ENCODE measurements at regions not wholly inside any gene's neighbourhood (a gene's known extent, or its start where the extent isn't known, plus 50 kb on each side); places are given as distances from the start of the nearest gene placed in this dataset.

DNA sequence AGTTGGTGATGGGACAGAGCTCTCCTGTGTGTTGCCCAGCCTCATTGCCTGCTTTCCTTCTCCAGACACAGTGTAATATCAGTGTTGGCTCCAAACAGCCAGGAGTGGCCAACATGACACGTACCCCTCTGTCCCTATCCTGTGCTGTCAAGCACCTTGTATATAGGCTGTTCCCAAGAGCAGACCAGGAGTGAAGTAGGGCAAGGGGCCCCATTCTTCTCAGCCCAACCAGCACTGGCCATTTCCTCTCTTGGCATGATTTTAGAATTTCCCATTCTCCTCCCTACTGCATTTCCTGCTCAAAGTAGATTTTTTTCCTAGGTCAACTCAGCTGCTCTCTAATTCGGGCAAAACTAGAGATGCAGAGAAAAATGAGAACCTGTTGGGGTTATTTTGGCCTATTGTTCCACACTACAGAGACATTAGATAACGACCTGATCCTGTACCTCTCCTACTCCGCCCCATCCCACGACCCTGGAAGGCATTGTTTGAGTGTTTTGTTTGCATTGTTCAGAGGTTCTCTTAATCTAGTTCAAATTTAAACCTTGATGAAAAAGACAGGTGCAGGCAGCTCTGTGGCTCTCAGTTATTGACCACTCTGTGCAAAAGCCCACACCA lies 95.6 kb downstream of the RASSF10 start:
- DNase-seq (ENCODE audit: low spot score): no peak

DNA sequence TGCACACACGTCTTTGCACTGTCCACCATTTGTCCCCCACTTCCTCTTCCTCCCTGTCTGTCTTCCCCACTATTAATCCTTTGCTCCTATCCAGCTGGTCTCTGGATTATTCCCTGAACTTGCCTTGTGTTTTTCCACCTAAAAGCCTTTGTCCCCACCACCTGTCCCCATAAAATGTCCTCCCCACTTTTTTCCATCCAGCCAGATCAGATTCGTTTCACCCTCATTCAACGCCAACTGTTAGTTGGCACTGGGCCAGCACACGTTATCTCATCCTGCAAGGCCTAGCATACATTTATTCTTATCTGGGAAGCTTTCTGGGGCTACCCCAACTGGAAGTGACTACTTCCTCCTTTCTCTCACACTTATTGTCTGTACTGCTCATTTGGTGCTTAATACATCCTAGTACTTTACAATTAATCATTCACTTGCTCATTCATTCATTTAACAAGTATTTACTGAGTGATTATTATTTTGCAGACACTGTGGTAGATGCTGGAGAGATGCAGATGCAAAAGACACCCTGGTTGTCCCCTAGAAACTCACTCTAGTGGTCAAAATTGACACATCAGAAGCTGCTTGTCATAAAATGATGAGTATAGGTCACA lies 96.2 kb downstream of the RASSF10 start:
- DNase-seq (ENCODE audit: low spot score): no peak

DNA sequence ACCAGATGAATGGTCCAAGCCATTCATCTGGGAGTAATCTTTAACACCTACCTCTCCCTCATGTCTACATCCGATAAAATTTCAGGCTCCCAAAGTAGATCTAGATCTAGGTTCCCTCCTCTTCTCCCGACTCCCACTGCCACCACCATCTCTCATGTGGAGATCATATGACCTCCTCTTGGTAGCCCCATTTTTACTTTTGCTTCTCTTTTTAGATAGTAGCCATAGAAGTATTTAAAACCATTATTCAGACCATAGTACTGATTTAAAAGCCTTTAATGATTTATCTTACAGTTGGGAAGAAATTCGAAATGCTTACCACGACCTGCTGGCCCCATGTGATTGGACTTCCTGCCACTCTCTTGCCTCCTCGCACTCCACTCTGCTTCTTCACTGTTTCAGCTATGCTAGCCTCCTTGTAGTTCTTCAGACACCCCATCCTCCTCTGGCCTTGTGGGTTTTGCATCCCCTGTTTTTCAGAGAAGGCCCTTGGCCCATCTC lies 98.5 kb downstream of the RASSF10 start:
- no peak for DNase-seq (ENCODE audit: low spot score)

DNA sequence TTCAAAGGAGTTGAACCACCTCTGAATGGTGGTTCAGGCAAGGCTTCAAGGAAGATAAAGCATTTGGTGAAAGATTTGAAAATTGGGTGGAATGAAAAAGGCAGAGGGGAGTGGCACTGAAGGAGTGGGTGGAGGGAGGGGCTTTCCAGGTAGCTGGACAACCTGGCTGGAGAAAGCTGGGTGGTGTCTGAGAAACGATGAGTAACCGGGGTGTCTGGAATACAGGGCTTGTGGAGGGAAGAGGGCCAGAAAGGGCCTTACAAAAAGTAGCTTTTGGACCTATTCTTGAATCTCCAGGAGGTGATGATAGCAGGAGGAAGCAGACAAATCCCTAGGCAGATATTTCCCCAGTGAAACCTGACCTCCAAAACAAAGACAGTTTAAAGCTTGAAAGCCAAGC lies 99.3 kb downstream of the RASSF10 start:
- no peak for DNase-seq (ENCODE audit: low spot score)

GRCh38 chr11:13109616-13110015 lies 100.5 kb downstream of the RASSF10 start:
- DNase-seq (ENCODE audit: low spot score): no peak

GRCh38 chr11:13110145-13110544 lies 101.0 kb downstream of the RASSF10 start:
- no peak for DNase-seq (ENCODE audit: low spot score)

DNA sequence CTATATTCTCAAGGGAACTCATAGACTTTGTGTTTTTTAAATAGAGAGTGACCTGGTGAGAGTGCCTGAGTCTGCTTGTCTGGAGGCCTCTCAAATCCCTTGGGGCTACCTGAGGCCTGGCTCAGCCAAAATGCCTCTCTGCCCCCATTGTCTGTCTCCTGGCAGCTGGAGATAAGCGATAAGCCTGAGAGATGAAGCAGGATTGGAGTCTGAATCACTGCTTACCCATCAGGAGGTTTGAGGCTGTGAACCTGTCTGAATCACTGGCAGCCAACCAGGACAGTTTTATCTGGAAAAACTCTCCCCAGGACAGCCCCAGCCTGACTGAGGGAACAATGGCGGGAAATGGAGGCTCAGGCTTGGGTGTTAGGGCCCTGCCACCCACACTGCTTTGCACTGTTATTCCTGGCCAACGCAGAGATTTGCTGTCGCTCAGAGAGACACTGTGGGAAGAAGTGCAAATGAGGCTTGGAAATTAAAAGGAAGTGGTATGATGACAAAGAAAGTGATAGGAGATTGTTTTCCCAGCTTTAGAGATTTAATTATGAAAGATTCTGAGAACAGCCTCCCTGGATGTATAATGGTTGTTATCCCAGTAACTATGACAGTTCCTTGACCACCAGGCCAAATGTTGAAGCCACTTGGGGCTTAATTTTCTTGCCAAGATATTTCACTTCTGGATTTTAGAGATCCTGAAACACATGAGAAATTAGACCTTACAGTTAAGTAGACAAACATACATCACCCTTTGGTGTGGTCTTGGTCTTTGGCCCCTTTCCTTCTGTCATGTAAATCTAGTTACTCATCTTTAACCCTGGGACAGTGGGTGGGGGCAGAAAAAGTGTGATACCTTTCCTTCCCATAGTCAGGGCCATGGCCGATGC lies 102.1 kb downstream of the RASSF10 start:
- no peak for DNase-seq (ENCODE audit: low spot score)

DNA sequence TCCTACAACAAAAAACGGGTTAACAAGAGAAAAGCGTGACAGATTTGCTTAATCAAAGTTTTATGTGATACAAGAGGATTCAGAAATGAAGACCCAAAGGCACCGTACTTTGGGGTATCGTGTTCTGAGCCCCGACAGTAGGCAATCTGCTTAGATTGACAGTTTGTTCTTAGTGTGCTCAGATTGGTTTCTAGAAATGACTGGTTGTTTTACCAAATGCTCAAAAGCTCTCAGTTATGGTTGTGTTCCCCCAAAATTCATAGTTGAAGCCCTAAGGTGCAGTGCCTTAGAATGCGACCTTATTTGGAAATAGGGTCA lies 102.7 kb downstream of the RASSF10 start:
- no peak for DNase-seq (ENCODE audit: low spot score)

DNA sequence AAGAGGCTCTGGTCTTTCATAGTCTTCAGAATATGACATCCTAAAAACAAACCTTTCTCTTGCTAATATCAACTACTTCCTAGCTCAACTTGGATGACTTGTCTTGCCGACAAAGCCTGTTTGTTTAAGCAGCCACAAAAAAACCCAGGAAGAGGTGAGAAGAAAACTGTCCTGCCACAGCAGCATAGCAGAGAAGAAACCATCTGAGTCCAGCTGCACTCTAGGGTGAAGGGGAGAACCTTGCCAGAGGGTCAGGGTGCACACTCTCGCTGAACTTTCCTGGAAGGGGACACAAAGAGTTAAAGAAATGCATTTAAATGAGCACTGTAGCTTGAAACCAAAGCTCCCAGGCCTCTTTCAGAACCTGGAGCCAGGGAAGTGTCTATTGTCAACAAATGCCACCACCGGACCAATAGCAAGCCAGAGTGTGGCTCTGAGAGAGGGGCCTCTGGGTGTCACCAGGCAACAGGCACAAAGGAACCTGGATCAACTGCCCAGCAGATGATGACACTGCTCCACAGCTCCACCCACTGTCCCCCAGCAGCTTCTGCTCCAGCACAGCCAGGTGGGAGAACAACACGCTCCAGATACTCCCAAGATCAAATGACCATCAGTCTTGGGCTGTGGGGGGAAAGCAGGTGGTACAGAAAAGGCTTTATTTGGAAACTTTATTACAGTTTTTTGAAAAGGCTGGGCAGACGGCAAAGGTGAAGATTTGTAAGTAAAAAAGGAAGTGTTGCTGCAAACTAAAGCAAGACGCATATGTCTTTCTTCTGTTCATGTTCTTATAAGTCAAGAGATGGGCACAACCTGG lies 105.7 kb downstream of the RASSF10 start:
- DNase-seq (ENCODE audit: low spot score): peak; percentile 36

DNA sequence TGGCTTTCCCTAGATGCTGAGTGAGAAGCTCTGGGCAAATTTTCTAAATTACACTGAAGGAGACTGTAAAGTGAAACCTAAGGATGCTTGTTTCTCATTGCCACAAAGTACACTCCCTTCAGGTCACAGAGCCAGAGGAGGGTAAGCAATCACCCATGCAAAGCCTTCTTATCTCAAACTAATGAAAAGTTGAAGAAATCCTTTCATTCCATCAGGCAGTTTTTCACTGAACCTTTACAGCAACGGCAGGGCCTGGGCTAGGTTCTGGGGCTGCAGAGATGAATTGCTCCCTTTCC lies 106.2 kb downstream of the RASSF10 start:
- no peak for DNase-seq (ENCODE audit: low spot score)

- no peak for DNase-seq (ENCODE audit: low spot score)
Observed at GRCh38 chr11:13116491-13116890, 107.4 kb downstream of the RASSF10 start.

DNA sequence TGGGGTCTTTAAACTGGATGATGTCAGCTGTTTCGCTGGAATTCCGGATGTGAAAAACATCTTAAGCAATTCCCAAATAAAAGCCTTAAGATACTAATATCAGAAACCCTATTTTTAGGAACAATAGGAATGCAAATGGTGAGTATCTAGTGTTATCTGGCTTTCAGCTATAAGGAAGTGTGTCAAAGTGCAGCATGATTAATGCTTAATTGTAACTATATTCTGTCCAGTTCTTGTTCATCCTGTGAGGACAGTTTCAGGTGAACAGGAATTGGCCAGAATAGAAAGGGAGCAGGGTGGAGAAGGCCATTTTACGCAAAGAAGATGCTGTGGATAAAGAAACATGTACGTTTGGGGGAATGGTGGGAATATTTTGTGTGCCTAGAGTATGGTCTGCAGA lies 108.2 kb downstream of the RASSF10 start:
- no peak for DNase-seq (ENCODE audit: low spot score)

- DNase-seq (ENCODE audit: low spot score): no peak
Observed at GRCh38 chr11:13118194-13118593, 109.1 kb downstream of the RASSF10 start.

GRCh38 chr11:13118650-13119049 lies 109.5 kb downstream of the RASSF10 start:
- DNase-seq (ENCODE audit: low spot score): no peak

DNA sequence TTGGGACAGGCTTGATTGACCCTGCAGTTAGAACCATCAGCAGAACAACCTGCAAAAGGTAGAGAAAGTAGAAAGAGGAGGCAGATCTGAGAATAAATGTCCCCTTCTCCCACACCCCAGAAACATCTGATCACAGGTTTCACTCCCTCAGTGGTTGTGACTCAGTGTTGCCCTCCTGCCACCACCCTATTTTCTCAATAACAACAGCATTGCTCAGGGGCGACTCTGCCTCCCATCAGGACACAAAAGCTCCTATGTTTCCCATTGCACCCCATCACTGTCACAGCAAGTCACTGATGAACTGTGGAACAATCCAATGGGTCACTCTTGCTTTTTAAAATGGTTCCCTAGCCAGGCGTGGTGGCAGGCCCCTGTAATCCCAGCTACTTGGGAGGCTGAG lies 110.2 kb downstream of the RASSF10 start:
- no peak for DNase-seq (ENCODE audit: low spot score)

DNA sequence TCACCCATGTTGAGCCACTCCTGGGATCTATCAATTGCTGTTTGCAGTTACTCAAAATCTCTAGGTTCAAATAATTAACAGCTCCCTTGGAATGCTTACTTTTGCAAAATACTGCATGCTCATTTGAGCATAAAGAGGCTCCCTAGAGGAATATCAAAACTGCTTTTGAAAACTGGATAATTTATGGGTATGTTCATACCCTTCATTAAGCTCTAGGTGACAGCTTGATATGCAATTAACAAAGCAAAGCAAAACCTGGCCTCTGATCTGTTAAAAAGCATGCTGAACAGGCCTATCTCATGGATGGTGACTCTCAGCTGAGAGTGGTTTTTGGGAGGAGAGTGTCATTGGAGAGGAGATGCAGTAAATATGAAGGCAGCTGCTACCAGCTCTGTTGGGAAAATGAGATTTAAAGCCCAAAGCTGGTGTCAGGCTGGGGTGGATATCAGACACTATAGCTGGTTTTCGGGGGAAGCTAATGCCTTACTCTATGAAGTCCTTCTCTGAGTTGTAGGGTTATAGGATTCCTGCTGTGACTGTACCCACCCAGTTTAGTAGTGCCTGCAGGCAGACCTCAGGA lies 110.9 kb downstream of the RASSF10 start:
- DNase-seq (ENCODE audit: low spot score): no peak

- DNase-seq (ENCODE audit: low spot score): no peak
Observed at GRCh38 chr11:13120691-13121090, 111.6 kb downstream of the RASSF10 start.

- no peak for DNase-seq (ENCODE audit: low spot score)
Observed at GRCh38 chr11:13126430-13126829, 117.3 kb downstream of the RASSF10 start.

DNA sequence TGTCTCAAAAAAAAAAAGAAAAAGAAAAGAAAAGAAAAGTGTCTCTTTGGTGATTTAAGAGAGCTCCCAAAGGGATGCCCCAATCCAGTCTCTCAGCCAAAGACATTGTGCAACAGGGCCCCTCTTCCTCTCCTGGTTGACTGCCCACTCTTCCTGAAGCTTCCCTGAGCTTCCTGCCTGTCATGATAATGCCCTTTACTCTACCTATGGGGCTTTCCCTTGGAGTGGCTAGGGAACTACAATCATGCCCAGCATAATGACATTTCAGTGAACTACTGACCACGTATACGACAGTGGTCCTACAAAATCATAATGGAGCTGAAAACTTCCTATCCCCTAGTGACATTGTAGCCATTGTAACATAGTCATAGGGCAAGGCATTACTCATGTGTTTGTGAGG lies 118.0 kb downstream of the RASSF10 start:
- no peak for DNase-seq (ENCODE audit: low spot score)

DNA sequence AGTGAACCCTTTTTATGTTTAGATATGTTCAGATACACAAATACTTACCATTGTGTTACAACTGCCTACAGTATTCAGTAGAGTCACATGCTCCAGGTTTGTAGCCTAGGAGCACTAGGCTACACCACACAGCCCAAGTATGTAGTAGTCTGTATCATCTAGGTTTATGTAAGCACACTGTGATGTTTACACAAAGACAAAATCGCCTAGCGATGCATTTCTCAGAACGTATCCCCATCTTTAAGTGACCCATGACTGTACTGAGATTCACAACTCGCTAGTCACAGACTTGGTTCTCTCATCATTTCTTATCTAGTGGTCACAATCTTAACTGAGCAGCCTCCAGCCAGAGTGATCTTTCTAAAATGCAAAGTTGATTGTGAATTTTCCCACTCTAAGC lies 119.2 kb downstream of the RASSF10 start:
- no peak for DNase-seq (ENCODE audit: low spot score)

DNA sequence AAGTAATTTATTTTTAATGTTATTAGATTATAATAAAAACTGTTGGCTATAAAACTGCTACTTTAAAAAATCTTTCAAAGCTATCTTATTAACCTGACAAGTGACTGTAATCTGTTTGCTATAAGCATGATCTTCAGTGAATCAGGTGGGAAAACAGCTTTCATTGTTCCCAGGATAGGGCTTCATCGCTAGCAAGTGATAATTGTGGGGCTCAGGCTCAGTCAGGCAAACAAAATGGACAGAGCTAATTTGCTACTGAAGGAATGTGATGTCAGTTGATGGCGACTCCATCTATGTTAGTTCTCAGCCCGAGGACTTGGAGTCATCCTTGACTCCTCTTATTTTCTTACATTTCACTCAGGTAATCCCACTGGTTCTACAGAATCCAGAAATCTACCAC lies 125.0 kb downstream of the RASSF10 start:
- DNase-seq (ENCODE audit: low spot score): no peak

- no peak for DNase-seq (ENCODE audit: low spot score)
Observed at GRCh38 chr11:13134886-13135285, 125.8 kb downstream of the RASSF10 start.
